GM19025 (cell line): ENCODE measurements at regions not wholly inside any gene's neighbourhood (a gene's known extent, or its start where the extent isn't known, plus 50 kb on each side); places are given as distances from the start of the nearest gene placed in this dataset.
"Not testable (repeated sequence)": the region's sequence is repeated elsewhere in the genome, so short reads cannot be mapped to it uniquely, and the experiment has no call there.

ENCODE experiments used
- ATAC-seq: cut with Tn5 transposase; IDR thresholded peaks from one replicate; pipeline ENCODE4 v1.9.1; 2021; ENCODE audit warnings: mild to moderate bottlenecking, low read depth, moderate library complexity; ENCODE audit not compliant: unreplicated experiment

DNA sequence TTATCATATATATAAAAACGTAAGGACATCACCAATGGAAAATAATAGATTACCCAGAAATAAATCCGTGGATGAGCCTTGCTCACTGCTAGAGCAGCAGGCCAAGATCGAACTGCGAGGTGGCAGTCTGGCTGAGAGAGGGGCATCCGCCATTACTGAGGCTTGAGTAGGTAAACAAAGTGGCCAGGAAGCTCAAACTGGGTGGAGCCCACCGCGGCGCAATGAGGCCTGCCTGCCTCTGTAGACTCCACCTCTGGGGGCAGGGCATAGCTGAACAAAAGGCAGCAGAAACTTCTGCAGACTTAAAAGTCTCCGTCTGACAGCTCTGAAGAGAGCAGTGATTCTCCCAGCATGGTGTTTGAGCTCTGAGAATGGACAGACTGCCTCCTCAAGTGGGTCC, 1018.0 kb upstream of the SLC39A10 start:
- ATAC-seq = not testable (repeated sequence)

DNA sequence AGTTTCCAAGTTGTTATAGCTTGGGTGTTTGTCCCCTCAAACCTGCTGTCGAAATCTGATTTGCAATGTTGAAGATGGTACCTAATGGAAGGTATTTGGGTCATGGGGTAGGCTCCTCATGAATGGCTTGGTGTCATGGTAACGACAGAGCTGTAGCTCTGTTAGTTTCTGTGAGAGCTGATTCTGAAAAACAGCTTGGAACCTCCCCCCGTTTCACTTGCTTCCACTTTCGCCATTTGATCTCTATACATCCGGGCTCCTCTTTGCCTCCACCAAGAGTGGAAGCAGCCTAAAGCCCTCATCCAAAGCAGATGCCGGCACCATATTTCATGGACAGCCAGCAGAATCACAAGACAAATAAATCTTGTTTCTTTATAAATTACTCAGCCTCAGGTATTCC, 1035.1 kb upstream of the SLC39A10 start:
- no peak for ATAC-seq

DNA sequence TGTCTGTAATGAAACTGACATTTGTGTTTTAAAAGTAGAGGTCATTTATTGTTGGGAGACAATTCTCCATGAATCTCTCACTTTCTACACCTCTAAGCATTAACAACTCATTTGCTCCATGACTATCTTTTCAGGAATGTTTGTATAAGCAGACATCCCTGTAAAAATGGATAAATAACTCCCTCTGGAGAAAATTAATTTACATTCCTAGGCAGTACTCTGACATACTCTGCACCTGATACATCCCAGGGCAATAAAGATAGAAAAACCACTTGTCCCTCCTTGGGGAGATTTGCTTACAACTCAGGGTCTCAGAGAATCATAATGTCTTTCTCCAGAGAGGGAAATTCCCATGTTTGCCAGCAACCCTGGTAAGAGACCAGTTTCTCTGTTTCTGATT, 1037.7 kb upstream of the SLC39A10 start:
- no peak for ATAC-seq

DNA sequence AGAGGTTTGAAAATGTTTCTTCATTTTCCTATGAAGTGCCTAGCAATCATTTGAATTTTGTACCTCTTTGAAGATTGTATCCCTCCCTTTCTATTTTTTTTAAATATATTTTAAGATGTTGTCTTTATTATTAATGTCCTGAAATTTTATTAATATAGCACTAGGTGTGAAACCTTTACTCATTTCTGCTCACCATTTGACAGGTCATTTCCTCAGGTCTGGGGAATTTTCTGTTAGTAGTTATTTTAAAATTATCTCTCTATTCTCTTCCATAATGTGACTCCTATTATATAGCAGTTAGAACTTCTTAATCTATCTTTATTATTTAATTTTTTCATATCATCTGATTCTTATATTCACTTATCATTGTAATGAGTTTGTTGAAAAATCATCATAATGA, 1038.6 kb upstream of the SLC39A10 start:
- ATAC-seq = no peak

DNA sequence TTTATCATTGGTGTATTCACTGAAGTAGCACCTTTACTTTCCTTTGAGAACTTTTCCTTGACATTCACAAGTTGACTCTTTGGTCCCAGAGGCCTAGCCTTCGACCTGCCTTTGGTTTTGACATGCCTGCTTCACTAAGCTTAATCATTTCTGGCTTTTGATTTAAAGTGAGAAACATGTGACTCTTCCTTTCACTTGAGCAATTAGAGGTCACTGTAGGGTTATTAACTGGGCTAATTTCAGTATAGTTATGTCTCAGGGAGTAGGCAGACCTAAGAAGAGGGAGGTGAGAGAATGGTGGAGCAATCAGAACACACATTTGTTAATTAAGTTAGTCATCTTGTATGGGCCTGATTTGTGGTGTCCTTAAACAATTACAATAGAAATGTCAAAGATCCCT, 1040.7 kb upstream of the SLC39A10 start:
- ATAC-seq = peak; percentile 58

DNA sequence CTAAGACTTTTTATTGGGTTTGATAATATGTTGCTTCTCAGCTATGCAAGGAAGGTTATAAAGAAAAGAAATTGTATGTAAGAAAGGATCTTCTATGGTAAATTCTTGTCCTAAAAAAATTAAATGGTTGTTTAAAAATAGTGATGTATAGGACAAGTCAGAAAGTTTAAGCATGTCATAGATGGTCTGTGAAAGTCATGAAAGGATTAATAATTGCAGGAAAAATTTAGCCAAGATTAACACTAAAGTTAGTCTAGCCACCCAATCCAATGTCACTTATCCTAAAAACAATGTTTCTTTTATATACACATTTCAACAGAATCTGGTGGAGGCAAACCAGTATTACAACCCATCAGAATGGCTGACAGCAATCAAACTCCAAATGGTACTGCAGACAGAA, 1046.7 kb upstream of the SLC39A10 start:
- ATAC-seq = no peak

DNA sequence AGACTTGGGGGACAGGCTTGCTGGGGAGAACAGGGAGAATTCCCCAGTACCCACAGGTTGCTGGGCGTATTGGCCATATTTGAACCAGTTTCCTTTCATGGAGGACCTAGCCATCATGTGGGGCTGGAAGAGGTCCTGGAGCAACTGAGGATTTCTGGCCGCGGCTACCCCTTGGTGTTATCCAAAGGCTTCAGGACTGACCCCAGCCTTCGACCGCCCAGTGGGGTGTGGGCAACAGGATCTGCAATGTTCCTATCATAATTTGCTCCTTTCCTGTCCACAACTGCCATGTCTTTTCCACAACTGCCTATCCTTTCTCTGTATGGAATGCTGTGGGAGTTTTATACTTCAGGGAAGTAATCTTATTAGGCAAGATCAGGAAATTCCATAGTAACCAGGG, 1053.6 kb upstream of the SLC39A10 start:
- ATAC-seq = no peak

DNA sequence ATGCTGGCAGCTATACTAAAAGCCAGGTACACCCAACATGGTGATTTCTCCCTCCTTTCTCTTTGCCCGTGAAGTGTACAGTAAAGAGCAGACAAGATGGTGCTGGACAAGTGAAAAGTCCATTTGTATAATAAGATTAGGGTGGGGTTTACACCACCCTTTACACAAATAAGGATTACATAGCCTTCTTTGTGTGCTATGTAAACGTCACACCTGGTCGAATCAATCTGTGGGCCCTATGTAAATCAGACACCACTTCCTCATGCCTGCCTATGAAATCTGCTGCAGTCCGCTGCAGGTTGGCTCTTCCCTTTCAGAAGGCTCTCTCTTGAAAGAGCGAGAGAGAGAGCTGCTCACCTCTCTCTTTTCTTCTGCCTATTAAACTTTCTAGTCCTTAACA, 1054.3 kb upstream of the SLC39A10 start:
- no peak for ATAC-seq

DNA sequence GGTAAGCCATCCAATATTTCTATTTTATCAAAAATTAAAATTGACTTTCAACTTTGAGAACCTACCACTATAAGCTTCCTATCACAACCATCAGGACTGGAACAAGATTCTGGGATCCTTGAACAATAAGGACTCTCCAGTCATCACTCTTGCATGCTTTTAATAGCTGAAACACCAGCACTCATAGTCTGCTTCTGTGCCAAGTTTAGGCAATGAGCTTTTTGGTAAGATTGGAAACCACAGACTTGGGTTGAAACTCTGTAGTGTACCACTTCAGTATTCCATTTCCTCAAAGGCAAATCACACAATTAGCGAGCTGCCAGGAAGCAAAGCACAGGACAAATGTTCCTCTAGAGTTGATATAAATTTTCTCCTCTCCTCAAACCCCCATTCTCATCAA, 1065.8 kb upstream of the SLC39A10 start:
- no peak for ATAC-seq

DNA sequence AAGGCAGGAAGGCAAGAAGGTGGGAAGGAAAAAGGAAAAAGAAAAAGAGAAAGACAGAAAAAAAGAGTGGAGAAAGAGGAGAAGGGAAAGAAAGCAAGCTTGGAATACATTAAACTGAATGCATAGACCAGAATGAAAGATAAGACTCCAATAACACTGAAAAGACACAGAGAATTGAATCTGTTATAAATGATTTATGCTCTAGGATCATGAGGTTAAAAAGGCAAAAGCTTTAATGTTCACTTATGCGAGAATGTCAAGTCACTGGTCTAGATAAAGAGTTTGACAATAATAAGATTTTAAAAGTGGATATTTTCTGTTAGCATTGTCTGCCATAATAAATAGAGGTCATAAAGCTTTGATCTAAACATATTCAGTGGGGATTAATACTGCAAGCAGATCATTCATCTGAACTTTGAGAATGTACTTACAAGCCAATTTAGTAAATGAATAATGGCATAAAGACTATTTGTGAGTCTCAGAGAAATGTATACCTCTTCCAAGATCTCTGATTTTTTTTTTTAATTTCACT, 1069.2 kb upstream of the SLC39A10 start:
- no peak for ATAC-seq

DNA sequence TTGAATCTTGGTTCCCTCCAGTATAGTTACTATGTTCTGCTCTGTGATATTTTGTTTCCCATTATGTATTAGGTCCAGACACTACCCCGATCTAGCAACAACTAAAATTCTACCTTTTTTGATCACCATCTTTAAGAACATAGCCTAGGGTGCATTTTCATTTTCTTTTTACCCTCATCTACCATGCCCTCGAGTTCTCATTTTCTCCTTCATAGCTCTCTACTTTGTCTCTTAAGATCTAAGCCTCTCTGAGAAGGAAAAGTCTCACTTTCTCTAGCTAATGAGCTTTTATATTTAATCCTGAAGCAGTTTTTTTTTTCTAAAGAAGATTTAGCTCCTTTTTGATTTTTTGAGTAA, 1089.4 kb upstream of the SLC39A10 start:
- ATAC-seq = peak; percentile 41

DNA sequence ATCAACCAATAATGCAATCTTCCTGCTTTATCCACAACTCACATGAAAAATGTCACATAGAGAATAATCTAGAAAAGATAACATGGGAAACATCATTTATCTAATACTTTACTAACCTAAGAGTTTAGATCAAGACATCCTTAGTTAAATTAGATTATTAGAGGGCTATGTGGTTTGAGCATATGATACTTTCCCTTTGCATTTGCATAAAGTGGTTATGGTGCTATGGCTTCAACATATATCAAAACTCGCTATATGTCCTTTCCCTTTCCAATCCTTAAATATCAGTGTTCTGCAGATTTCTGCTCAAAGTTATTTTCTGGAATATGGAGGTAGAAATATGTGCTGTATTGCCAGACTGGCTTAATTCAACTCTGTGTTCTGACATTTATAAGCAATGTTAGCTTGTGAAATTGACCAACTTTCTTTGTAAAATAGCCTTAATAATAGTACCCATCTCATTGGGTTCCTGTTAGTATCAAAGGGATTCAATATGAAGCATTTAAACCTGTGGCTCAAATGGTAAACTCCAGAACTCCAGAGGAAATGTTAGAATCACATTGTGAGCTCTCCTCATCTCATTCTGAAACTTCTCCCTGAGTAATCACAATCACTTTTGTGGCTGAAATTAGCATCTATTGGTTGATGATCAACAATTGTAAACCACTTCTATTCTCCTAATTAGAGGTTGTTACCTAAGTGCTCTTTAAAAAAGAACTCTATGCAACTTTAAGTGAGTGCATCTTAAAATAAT, 1089.9 kb upstream of the SLC39A10 start:
- ATAC-seq = peak; percentile 87

DNA sequence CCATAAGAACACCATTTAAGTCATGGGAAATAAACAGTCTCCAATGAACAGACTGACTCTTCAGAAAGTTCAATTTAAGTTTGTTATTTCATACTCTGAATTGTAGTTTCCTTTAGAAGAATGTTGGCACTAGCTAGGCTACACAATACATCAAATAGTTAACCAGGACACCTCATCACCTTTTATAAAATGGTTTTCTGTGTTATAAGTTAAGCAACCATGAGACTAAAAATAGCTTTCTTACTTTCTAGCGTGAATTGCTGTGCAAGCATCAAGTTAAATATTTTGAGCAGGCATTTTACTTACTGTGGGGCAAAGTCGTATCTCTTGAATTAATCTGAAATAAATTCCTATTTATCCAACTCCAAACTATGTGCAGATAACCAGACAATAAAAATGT, 1092.6 kb upstream of the SLC39A10 start:
- no peak for ATAC-seq

DNA sequence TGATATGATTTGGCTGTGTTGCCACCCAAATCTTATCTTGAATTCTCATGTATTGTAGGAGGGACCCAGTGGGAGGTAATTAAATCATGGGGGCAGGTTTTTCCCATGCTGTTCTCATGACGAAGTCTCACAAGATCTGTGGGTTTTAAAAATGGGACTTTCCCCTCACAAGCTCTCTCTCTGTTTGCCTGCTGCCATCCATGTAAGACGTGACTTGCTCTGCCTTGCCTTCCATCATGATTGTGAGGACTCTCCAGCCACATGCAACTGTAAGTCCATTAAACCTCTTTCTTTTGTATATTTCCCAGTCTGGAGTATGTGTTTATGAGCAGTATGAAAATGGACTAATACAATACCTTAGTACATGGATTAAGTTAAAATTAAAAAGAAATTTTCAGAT, 1094.7 kb upstream of the SLC39A10 start:
- no peak for ATAC-seq

DNA sequence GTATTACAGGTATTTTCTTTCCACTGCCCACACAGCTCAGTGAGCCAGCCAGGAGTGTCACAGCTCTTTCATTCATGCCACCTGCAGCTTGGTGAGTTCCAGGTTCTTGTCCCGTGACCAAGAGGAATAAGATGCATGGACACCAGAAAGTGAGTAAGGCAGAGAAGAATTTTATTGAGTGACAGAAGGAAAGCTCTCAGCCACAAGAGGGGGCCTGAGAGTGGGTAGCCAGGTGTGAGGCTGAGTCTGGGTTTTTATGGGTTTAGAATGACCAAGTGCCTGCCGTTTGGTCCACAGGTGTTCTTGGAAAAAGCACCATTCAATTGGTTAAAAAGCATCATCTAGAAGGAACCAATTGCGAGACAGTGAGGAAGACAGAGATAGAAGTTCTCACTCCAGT, 1097.1 kb upstream of the SLC39A10 start:
- no peak for ATAC-seq

DNA sequence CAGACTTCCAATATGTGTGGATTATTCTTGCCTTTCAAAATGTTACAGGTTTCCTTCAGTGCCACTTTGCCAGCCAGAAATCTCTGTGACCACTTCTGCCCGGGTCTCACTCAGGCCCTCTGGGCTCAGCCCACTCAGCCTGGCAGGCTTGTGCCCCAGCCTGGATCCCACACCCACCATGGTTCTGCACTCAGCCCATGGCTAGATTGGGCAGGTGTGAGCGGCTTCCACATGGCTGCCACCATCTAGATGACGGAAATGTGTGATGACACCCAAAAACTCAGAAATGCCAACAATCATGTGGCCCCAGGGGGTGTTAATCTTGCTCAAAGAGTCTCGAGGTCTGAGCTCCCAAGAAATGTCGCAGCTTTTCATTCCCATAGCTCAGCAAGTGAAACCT, 1097.5 kb upstream of the SLC39A10 start:
- no peak for ATAC-seq

DNA sequence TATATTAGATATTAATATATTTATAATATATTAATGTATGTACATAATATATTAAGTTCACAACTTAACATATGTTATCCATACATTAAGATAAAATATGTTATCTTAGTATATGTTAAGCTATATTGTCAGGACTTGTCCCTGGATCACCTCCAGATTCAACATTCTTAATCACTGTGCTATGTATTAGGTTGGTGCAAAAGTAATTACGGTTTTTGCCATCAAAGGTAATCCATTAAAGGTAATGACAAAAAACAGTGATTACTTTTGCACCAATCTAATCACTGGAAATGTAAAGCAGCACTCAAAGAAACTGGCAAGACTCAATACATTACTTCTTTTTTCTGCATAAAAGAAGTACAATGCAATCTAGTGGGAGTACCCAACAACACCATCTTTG, 1099.0 kb upstream of the SLC39A10 start:
- no peak for ATAC-seq

DNA sequence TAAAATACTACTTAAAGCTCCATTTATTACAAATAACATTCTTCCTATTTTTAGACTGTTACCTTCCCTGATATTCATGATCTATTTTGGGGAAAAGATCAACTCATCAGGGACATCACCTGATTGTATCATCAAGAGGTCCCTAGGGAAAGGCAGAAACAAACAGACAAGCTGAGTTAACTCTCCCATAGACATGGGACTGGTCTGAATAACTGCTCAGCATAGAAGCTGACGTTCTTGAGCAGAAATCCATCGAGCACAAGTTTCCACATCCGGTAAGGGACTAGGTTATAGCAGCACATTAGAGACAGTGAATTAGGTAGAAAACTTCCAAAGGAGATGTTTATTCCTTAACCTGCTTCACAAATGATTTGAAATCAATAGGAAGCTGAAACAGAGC, 1100.4 kb upstream of the SLC39A10 start:
- no peak for ATAC-seq

DNA sequence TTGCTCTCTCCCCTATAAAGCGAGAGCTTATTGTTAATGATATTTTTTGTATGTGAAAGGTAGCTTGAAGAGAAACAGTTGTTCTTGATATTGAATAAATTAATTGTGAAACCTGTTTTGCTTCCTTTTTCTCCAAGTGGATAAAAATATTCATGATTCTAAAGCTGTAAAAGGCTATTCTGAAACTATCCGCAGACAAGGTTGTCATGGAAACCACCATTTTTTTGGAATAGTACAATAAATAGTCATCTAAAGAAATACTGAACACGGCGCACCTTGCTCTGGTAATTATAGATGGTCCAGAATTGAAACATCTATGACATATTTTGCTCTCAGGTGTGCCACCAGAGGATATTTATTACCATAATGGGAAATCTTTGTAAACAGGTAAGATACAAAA, 1103.0 kb upstream of the SLC39A10 start:
- no peak for ATAC-seq

DNA sequence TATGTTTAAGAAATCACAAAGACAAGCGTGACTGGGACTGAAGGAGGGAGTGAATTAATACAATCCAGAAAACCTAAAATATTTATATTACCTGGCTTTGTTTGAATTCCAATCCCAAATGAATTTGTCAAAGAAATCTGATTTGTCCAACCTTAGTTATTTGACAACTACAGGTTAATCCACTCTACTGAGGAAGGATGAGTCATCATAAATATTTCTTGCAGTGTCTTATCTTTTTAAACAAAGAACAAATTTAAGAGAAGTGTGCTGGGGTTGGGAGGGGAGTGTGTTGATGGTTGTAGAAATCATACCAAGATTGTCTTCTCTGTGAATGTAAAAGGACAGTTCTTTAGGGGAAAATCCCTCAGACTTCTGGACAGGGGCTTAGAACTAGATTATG, 1106.3 kb upstream of the SLC39A10 start:
- no peak for ATAC-seq

DNA sequence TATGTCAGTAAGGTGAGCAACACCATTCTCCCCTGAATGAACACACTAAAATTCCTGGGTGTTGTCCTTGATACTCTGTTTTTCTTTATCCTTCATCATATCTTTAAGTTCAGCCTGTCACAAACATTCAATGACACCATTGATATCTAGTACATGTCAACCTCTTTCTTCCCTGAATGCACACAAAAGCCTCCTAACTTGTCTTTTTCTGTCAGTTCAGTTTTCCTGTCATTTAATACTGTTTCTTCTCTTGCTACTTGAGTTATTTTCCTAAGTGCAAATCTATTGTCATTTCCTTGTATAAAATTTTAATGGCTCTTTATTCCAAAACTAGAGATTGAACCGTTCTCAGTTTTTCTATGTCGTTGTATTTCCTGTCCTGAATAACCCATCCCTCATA, 1107.6 kb upstream of the SLC39A10 start:
- ATAC-seq = no peak

DNA sequence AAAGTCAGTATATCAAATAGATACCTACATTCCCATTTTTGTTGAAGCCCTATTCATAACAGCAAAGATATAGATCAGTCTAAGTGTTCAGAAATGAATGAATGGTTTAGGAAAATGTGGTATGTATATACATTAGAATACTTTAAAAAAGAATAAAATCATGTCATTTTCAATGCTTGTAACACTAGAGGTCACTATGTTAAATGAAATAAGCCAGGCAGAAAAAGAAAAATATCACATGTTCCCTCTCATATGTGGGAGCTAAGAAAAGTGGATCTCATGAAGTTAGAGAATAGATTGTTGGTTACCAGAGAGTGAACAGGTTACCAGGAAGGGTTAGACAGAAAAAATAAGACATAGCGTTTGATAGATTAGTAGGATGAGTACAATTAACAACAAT, 1111.0 kb upstream of the SLC39A10 start:
- no peak for ATAC-seq

DNA sequence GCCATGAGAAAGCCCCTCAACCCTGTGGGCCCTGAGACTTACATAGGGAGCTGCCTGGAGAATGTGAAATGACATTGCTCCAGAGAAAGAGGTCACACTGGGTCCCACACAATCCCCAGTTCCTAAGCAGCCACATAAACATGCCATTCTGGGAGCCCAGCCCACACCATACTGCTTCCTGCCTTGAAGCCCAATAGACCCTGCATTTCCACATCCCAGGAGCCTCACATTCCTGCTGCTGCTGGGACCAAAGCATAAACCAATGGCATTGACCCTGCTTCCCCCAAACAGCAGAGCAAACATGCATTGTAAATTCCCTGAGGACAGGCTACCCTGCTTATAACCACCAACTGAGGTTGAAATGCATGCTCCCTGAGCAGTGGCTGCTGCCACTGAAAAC, 1117.6 kb upstream of the SLC39A10 start:
- no peak for ATAC-seq
